ENCODE measurements at regions not wholly inside any gene's neighbourhood (a gene's known extent, or its start where the extent isn't known, plus 50 kb on each side); places are given as distances from the start of the nearest gene placed in this dataset.

GRCh38 chr10:123257904-123258456, 103.8 kb downstream of the BUB3 start:
- no peak overlapping the region for H3K4me3 ChIP-seq (replicated peaks; ENCODE audit: low read depth, low read length)
- no peak for TF ChIP-seq CTCF (IDR thresholded peaks at IDR 0.05; ENCODE audit: low read depth, low read length, missing control alignments)
- no peak for DNase-seq (ENCODE audit: extremely low read depth, low read depth)

- TF ChIP-seq CTCF (IDR thresholded peaks at IDR 0.05; ENCODE audit: low read depth, low read length, missing control alignments): no peak
- no peak overlapping the region for H3K4me3 ChIP-seq (replicated peaks; ENCODE audit: low read depth, low read length)
- no peak for DNase-seq (ENCODE audit: extremely low read depth, low read depth)
Measured at GRCh38 chr10:123259081-123259480, 104.9 kb downstream of the BUB3 start.

- TF ChIP-seq CTCF (IDR thresholded peaks at IDR 0.05; ENCODE audit: low read depth, low read length, missing control alignments): no peak
- DNase-seq (ENCODE audit: extremely low read depth, low read depth): no peak
Measured at GRCh38 chr10:123259791-123260190, 105.6 kb downstream of the BUB3 start.

GRCh38 chr10:123262456-123262855, 108.3 kb downstream of the BUB3 start:
- no peak for DNase-seq (ENCODE audit: extremely low read depth, low read depth)
- no peak overlapping the region for H3K4me3 ChIP-seq (replicated peaks; ENCODE audit: low read depth, low read length)
- TF ChIP-seq CTCF (IDR thresholded peaks at IDR 0.05; ENCODE audit: low read depth, low read length, missing control alignments): no peak

More at GRCh38 chr10:123259791-123260190, 105.6 kb downstream of the BUB3 start:
- H3K4me3 ChIP-seq (replicated peaks; ENCODE audit: low read depth, low read length): no peak overlapping the region

- no peak for TF ChIP-seq CTCF (IDR thresholded peaks at IDR 0.05; ENCODE audit: low read depth, low read length, missing control alignments)
- H3K4me3 ChIP-seq (replicated peaks; ENCODE audit: low read depth, low read length): no peak overlapping the region
Measured at GRCh38 chr10:123266971-123267370, 112.8 kb downstream of the BUB3 start.

GRCh38 chr10:123269017-123269552, 114.9 kb downstream of the BUB3 start:
- no peak overlapping the region for H3K4me3 ChIP-seq (replicated peaks; ENCODE audit: low read depth, low read length)
- no peak for TF ChIP-seq CTCF (IDR thresholded peaks at IDR 0.05; ENCODE audit: low read depth, low read length, missing control alignments)
- no peak for DNase-seq (ENCODE audit: extremely low read depth, low read depth)

More at GRCh38 chr10:123266971-123267370, 112.8 kb downstream of the BUB3 start:
- DNase-seq (ENCODE audit: extremely low read depth, low read depth): no peak

GRCh38 chr10:123269675-123270074, 115.5 kb downstream of the BUB3 start:
- no peak overlapping the region for H3K4me3 ChIP-seq (replicated peaks; ENCODE audit: low read depth, low read length)
- no peak for DNase-seq (ENCODE audit: extremely low read depth, low read depth)
- TF ChIP-seq CTCF (IDR thresholded peaks at IDR 0.05; ENCODE audit: low read depth, low read length, missing control alignments): no peak

Measured in HFF-Myc (cell line).